Thyroid gland (tissue), 4 donors: ENCODE measurements at regions not wholly inside any gene's neighbourhood (a gene's known extent, or its start where the extent isn't known, plus 50 kb on each side); places are given as distances from the start of the nearest gene placed in this dataset.

Experiments
- DNase-seq, 2 donors: peaks; one replicate each; pipeline ENCODE4 v3.0.0-alpha.2; 2019
- H3K27ac ChIP-seq, 3 donors: fragments of 200-600 bp; sonication (generic); 1 replicate in 2 of 3; 2 replicates in 1 of 3; pipeline ENCODE4 v1.5.1; 2016 to 2019; ENCODE audit warnings: mild to moderate bottlenecking in 1 of 3, moderate library complexity in 1 of 3
- H3K27me3 ChIP-seq: fragments of 200-600 bp; sonication (generic); one replicate; pipeline ENCODE4 v1.5.1; 2019
- H3K36me3 ChIP-seq, 2 donors: fragments of 200-600 bp; sonication (generic); one replicate each; pipeline ENCODE4 v1.5.1; 2016 to 2019
- H3K4me1 ChIP-seq, 2 donors: fragments of 200-600 bp; sonication (generic); one replicate each; pipeline ENCODE4 v1.5.1; 2017 to 2019
- H3K4me3 ChIP-seq, 3 donors: fragments of 200-600 bp; sonication (generic); replicated peaks in 1 of 3; 1 replicate in 2 of 3; 2 replicates in 1 of 3; pipeline ENCODE4 v1.5.1; 2016; ENCODE audit warnings: mild to moderate bottlenecking in 1 of 3
- H3K9me3 ChIP-seq: fragments of 200-600 bp; sonication (generic); one replicate; pipeline ENCODE4 v1.5.1; 2017
- CTCF ChIP-seq, 6 experiments: fragments of 200-600 bp in 3 of 6; fragments of 450-650 bp in 3 of 6; sonication (generic) in 3 of 6; IDR thresholded peaks; one replicate each; pipeline ENCODE4 v1.5.1; 2016 to 2019; ENCODE audit warnings: antibody characterized with exemption in 6 of 6, mild to moderate bottlenecking in 2 of 6, inconsistent platforms in 1 of 6, moderate library complexity in 1 of 6
- POLR2A ChIP-seq, 2 donors: fragments of 450-650 bp; IDR thresholded peaks; one replicate each; pipeline ENCODE4 v1.6.1; 2017; ENCODE audit warnings: antibody characterized with exemption in 2 of 2, mild to moderate bottlenecking in 2 of 2, moderate library complexity in 1 of 2
- WGBS, 2 donors: methylation state at CpG; one replicate each; pipeline ENCODE4 v1.1.5; 2017; 5-methylcytosine and 5-hydroxymethylcytosine counted together
- intact Hi-C: fragments of 100-400 bp; cut with DNase I; formaldehyde crosslinking; loops from one replicate; pipeline ENCODE4 v1.15.1; 2023

DNA sequence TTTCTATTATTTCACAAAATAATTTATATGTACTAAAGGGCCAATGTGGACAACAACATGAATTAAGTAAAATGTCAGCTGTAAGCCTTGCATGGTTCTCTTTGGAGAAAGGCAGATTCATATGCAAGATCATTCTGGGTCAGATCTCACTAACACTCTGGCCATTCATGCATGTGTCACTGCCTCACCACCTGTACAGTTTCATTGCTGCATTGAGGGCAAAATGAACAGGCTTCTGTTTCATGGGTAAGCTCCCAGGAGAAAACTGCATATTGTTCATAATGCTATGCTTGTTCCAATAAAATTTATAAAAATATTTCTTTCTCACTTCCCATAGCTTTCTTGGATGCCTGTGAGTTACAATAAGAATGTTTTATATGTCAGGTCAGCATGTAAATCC, 275.2 kb downstream of the ZNF248 start:
- intact Hi-C loops: no loop called here
- Histone ChIP-seq H3K27ac (no peak overlapping the region), H3K4me3 (no peak overlapping the region), H3K4me1 (no peaks in the 10 kb centered on the region), H3K9me3 (no peaks in the 10 kb centered on the region), H3K27me3 (no peaks in the 10 kb centered on the region), H3K36me3 (no peaks in the 10 kb centered on the region)
- no peak for TF ChIP-seq POLR2A (IDR thresholded peaks at IDR 0.05)
- DNase-seq: no peak

- no peaks in the 10 kb centered on the region for H3K9me3 ChIP-seq
- no peaks in the 10 kb centered on the region for H3K4me1 ChIP-seq
- intact Hi-C loops: no loop called here
- H3K27me3 ChIP-seq: no peaks in the 10 kb centered on the region
- H3K27ac ChIP-seq: no peak overlapping the region
- no peaks in the 10 kb centered on the region for H3K36me3 ChIP-seq
- H3K4me3 ChIP-seq: no peak overlapping the region
- 81 to 83% methylated on average over 1 of the region's 1 CpG for WGBS, 2 donors
- TF ChIP-seq POLR2A (IDR thresholded peaks at IDR 0.05) (no peak), CTCF (IDR thresholded peaks at IDR 0.05) (no peak)
- no peak for DNase-seq
Measured at GRCh38 chr10:37576154-37576553, 281.3 kb downstream of the ZNF248 start.

GRCh38 chr10:37572206-37572605, 285.2 kb downstream of the ZNF248 start:
- intact Hi-C loops: no loop called here
- DNase-seq: no peak
- no peaks in the 10 kb centered on the region for H3K9me3 ChIP-seq
- H3K27me3 ChIP-seq: no peaks in the 10 kb centered on the region
- H3K36me3 ChIP-seq: no peaks in the 10 kb centered on the region
- H3K4me3 ChIP-seq: no peak overlapping the region
- TF ChIP-seq POLR2A (IDR thresholded peaks at IDR 0.05) (no peak), CTCF (IDR thresholded peaks at IDR 0.05) (no peak)
- H3K4me1 ChIP-seq: no peaks in the 10 kb centered on the region
- WGBS, 2 donors: 40 to 64% methylated on average over 3 of the region's 3 CpGs
- no peak overlapping the region for H3K27ac ChIP-seq

- intact Hi-C loops: no loop called here
- H3K27ac ChIP-seq: no peak overlapping the region
- H3K9me3 ChIP-seq: no peaks in the 10 kb centered on the region
- 72 to 80% methylated on average over 6 of the region's 6 CpGs for WGBS, 2 donors
- H3K4me3 ChIP-seq: no peak overlapping the region
- TF ChIP-seq POLR2A (IDR thresholded peaks at IDR 0.05) (no peak), CTCF (IDR thresholded peaks at IDR 0.05) (no peak)
- H3K4me1 ChIP-seq: no peaks in the 10 kb centered on the region
- H3K27me3 ChIP-seq: no peaks in the 10 kb centered on the region
- H3K36me3 ChIP-seq: no peaks in the 10 kb centered on the region
- no peak for DNase-seq
Measured at GRCh38 chr10:37566332-37566731, 291.1 kb downstream of the ZNF248 start.

DNA sequence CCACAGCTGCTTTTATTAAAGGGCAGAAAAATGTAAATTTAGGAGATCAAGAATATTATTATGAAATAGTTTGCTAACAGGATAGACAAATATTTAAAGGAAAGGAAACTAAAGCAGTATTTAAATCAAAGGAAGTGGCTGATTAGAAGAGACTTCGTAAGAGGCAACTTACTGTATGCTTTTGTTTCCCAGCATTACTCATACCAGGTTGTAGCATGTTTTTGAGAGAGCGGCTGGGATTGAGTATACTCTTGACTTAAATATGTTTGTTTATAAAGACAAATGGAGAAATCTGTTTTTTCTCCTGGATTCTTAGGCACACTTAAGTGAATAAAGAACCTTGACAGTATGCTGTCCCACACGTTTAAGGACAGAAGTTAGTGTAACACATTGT, 293.7 kb downstream of the ZNF248 start:
- TF ChIP-seq CTCF (IDR thresholded peaks at IDR 0.05): no peak
- TF ChIP-seq POLR2A (IDR thresholded peaks at IDR 0.05): no peak
- DNase-seq: no peak
- no peaks in the 10 kb centered on the region for H3K36me3 ChIP-seq
- intact Hi-C loops: no loop called here
- no peaks in the 10 kb centered on the region for H3K4me1 ChIP-seq
- H3K27me3 ChIP-seq: no peaks in the 10 kb centered on the region
- H3K9me3 ChIP-seq: no peaks in the 10 kb centered on the region
- WGBS, 2 donors: 79 to 80% methylated on average over 3 of the region's 3 CpGs
- no peak overlapping the region for H3K27ac ChIP-seq
- no peak overlapping the region for H3K4me3 ChIP-seq

- WGBS, 2 donors: 54 to 75% methylated on average over 1 of the region's 1 CpG
- intact Hi-C loops: no loop called here
- DNase-seq: no peak
Measured at GRCh38 chr10:37563107-37563714, 294.2 kb downstream of the ZNF248 start.

More at GRCh38 chr10:37563107-37563714, 294.2 kb downstream of the ZNF248 start:
- H3K9me3 ChIP-seq: no peaks in the 10 kb centered on the region
- TF ChIP-seq POLR2A (IDR thresholded peaks at IDR 0.05): no peak
- TF ChIP-seq CTCF (IDR thresholded peaks at IDR 0.05): no peak
- no peak overlapping the region for H3K27ac ChIP-seq
- no peaks in the 10 kb centered on the region for H3K36me3 ChIP-seq
- H3K27me3 ChIP-seq: no peaks in the 10 kb centered on the region
- H3K4me1 ChIP-seq: no peaks in the 10 kb centered on the region
- no peak overlapping the region for H3K4me3 ChIP-seq
